G401.6 (cell line): ENCODE measurements at regions not wholly inside any gene's neighbourhood (a gene's known extent, or its start where the extent isn't known, plus 50 kb on each side); places are given as distances from the start of the nearest gene placed in this dataset.
"Not testable (repeated sequence)": the region's sequence is repeated elsewhere in the genome, so short reads cannot be mapped to it uniquely, and the experiment has no call there.

Source experiments
- FAIRE-seq: peaks from 2 replicates; lab custom pipeline; 2012; peaks lifted over from hg19 to GRCh38; lab: Jason Lieb, UNC

DNA sequence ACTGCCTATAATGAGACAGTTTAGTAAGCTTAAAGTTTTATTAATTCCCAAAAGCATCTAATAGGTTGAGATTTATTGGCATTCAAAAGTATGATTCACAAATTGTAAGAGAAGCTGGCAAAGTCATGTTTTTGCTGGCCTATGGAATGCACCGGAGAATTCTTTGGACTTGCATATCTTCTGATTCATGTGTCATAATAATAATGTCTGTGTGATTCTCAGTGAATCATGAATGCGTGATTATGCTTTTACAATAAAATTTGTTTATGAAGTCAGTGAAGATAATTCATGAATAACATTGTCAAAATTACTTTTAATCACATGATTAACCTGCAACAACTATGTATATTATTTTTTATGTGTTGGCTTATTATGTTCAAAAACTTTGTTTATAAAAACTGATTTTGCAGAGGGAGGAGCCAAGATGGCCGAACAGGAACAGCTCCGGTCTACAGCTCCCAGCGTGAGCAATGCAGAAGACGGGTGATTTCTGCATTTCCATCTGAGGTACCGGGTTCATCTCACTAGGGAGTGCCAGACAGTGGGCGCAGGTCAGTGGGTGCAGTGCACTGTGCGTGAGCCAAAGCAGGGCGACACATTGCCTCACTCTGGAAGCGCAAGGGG is 389.2 kb downstream of the SRGAP2C start:
- not testable (repeated sequence) for FAIRE-seq

- FAIRE-seq, result not testable (repeated sequence)
Measured at GRCh38 chr1:121574505-121574899, 389.7 kb downstream of the SRGAP2C start.

GRCh38 chr1:121582898-121583297 is 398.1 kb downstream of the SRGAP2C start:
- not testable (repeated sequence) for FAIRE-seq

DNA sequence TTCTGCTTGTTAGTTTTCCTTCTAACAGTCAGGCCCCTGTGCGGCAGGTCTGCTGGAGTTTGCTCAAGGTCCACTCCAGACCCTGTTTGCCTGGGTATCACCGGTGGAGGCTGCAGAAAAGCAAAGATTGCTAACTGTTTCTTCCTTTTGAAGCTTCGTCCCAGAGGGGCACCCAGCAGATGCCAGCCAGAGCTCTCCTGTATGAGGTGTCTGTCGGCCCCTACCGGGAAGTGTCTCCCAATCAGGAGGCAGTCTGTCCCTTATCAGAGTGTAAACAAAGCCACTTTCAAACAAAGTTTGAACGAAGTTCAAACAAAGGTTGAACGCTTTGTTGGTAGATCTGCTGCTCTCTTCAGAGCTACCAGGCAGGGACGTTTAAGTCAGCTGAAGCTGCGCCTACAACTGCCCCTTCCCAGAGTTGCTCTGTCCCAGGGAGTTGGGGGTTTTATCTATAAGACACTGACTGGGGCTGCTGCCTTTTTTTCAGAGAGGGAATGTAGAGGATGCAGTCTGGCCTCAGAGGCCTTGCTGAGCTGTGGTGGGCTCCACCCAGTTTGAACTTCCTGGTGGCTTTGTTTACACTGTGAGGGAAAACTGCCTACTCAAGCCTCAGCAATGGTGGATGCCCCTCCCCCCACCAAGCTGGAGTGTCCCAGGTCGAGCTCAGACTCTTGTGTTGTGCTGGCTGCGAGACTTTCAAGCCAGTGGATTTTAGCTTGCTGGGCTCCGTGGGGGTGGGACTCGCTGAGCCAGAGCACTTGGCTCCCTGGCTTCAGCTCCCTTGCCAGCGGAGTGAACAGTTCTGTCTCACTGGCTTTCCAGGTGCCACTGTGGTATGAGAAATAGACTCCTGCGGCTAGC is 401.8 kb downstream of the SRGAP2C start:
- FAIRE-seq, result no peak

GRCh38 chr1:121587230-121587569 is 402.4 kb downstream of the SRGAP2C start:
- FAIRE-seq, result no peak

DNA sequence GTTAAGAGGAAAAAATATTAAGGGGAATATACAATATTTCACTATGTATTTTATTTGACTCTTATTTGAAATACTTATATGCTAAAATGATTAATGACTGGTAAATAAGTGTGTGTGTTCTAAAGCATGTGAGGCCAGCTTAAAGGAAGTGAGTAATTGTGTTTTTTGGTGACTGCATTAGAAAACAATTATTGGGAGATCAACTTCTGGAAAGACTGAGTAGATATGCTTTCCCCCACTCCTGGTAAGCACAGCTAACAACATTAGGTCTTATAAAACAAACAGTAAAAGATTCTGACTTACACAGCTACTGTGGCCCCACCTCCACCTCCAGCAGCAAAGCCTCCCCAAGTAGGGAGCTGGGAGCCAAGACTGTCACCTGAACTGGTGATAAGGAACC is 403.0 kb downstream of the SRGAP2C start:
- FAIRE-seq, result no peak

DNA sequence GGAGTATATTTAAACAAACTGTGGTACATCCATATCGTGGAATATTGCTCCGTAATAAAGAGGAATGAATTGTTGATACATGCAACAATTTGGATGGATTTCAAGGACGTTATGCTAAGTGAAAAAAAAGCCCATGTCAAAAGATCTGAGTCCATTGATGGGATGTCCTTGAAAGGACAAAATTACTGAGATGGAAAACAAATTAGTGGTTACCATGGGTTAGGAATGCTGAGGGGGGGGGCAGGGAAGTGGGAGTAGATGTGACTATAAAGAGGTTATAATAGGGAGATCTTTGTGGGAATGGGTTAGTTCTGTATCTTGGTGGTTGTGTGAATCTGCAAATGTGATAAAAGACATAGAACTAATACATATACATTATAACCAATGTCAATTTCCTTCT is 409.3 kb downstream of the SRGAP2C start:
- FAIRE-seq, result no peak

DNA sequence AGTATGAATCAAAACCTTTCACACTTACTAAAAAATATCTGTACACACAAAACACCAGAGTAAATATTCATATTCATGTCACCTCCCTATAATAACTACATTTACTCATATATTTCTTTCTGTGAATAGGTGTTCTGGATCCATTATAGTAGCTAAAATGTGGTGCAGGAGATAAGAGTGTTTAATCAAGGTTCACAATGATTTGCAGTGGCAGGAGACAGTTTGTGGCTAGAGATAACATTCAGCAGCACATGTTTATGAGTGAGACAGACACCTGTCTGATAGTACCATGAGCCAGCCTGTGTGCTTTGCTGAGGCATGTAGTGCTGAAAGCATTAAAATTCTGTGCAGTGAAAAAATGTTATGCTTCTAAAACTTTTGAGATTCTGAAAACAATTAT is 410.3 kb downstream of the SRGAP2C start:
- FAIRE-seq, result no peak

DNA sequence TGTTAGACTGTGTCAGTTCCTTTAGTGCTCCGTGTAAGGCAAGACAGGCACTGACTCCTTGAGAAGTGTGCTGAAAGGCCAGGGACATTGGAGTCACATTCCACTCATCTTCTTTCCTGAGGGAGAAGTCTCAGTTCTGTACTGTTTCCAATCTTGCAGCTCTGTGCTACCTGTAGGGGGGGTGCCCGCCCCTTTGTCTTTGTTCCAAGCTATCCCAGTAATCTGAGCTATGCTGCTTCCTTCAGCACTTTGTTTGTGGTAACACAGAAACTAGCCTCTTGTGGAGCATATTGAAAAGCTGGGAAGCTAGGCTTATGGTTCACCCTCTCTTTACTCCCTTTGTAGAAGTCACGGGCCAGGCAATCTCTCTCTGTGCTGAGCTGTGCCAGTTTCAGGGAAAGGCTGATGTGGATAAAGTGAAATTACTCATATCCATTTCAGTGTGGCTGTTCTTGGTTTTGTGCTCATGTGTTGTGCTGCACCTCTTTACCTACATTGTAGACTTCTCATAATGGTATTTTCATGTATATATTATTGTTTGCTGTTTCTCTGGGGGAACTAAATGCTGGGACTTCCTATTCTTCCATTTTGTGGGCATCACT is 420.2 kb downstream of the SRGAP2C start:
- FAIRE-seq, result not testable (repeated sequence)

DNA sequence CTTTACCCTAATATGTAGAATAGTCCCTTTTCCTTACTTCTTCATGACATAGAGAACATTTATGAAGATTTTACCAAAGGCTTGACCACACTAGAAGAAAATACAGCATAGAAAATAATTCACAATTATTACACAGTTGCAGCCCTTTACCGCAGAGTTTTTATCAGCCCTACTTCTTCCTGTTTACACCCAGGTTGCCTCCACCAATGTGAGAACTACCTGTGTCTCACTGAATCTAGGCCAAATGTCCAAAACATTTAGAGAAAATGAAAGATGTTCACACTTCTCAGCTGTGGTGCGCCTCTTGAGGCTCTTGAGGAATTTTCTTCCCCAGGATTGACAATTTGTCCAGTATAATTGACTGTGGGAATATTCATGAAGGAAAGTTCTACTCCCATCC is 422.7 kb downstream of the SRGAP2C start:
- FAIRE-seq, result not testable (repeated sequence)
